ENCODE measurements at regions not wholly inside any gene's neighbourhood (a gene's known extent, or its start where the extent isn't known, plus 50 kb on each side); places are given as distances from the start of the nearest gene placed in this dataset.

- H4K8ac ChIP-seq (ENCODE audit: extremely low read depth, insufficient read depth, low read length), result no peak overlapping the region
- POLR2A ChIA-PET (ENCODE audit: partially characterized antibody), result interaction anchor here (0.6 kb wide), 1 partner anchor 171 kb away, joined by 3 read pairs; no protein-coding TSS in a partner anchor
These were observed 86.4 kb upstream of the TIAM2 start for GRCh38 chr6:154908723-154909122.

More at GRCh38 chr6:154908723-154909122, 86.4 kb upstream of the TIAM2 start:
- Histone ChIP-seq H2BK120ac (replicated peaks; ENCODE audit: low read depth, low read length) (no peak overlapping the region), H3K4ac (replicated peaks; ENCODE audit: insufficient read length, low read depth, low read length) (no peak overlapping the region), H2AK5ac (ENCODE audit: low read depth, low read length) (no peak overlapping the region), H3K18ac (ENCODE audit: extremely low read depth, low read length) (no peak overlapping the region), H2BK12ac (ENCODE audit: low read depth, low read length) (no peak overlapping the region), H3K4me2 (ENCODE audit: insufficient read depth in 1 of 2, low read depth in 2 of 2, low read length in 2 of 2) (no peak overlapping the region; a peak in 1 of 4 replicates), H4K91ac (replicated peaks; ENCODE audit: insufficient read length, low read length) (no peak overlapping the region), H2BK15ac (ENCODE audit: low read length) (no peak overlapping the region), H3K79me1 (ENCODE audit: low read depth, low read length) (no peaks in the 10 kb centered on the region), H3K23ac (ENCODE audit: insufficient read length) (no peak overlapping the region), H3K14ac (ENCODE audit: insufficient read length) (no peak overlapping the region), H3K4me1 (replicated peaks in 1 of 4; ENCODE audit: control insufficient read depth in 3 of 4, insufficient read depth in 4 of 4, low read length in 3 of 4) (peaks cover 0 to 7% (median 4%) of the 10 kb centered on the region in 4 experiments; a peak in 4 of 7 replicates), H2BK20ac (ENCODE audit: low read length) (no peak overlapping the region), H3K27me3 (replicated peaks in 1 of 4; ENCODE audit: control insufficient read depth in 3 of 4, extremely low read depth in 1 of 4, insufficient read depth in 3 of 4, low read length in 3 of 4) (no peaks in the 10 kb centered on the region), H2AFZ (ENCODE audit: low read length) (no peak overlapping the region), H3K4me3 (ENCODE audit: extremely low read depth in 1 of 4, insufficient read depth in 2 of 4, low read depth in 3 of 4, low read length in 4 of 4) (no peak overlapping the region), H4K20me1 (replicated peaks in 1 of 2; ENCODE audit: control insufficient read depth in 1 of 2, insufficient read depth in 2 of 2, low read length in 2 of 2) (no peaks in the 10 kb centered on the region), H3K79me2 (ENCODE audit: control insufficient read depth in 1 of 2, insufficient read depth in 2 of 2, low read length in 2 of 2) (no peaks in the 10 kb centered on the region), H3K27ac (ENCODE audit: low read depth, low read length) (no peak overlapping the region), H3K9ac (replicated peaks in 1 of 4; ENCODE audit: extremely low read depth in 1 of 4, low read depth in 3 of 4, low read length in 3 of 4) (no peak overlapping the region), H2BK5ac (ENCODE audit: low read depth, low read length) (no peak overlapping the region), H3K23me2 (ENCODE audit: low read depth, low read length) (no peaks in the 10 kb centered on the region), H3K56ac (replicated peaks; ENCODE audit: insufficient read length, low read depth, low read length) (no peak overlapping the region), H3K36me3 (ENCODE audit: control insufficient read depth in 2 of 4, insufficient read depth in 4 of 4, low read length in 3 of 4) (peaks cover 0 to 4% (median 0%) of the 10 kb centered on the region in 4 experiments; a peak in 1 of 8 replicates), H3K9me3 (ENCODE audit: insufficient read depth in 2 of 2, low read depth in 1 of 2, low read length in 1 of 2) (no peaks in the 10 kb centered on the region), H4K5ac (ENCODE audit: insufficient read length, low read depth, low read length) (no peak overlapping the region)
- DNase-seq (ENCODE audit: low read depth in 1 of 2, low spot score in 2 of 2) (no peak), FAIRE-seq (no peak)
- CTCF ChIA-PET (ENCODE audit: partially characterized antibody), result interaction anchor here (0.6 to 1.4 kb wide), 8 partner anchors 11 to 339 kb away, joined by 3 to 6 read pairs (median 3); no protein-coding TSS in a partner anchor
- TF ChIP-seq USF2 (IDR thresholded peaks at IDR 0.05; ENCODE audit: low read length), result no peak
- no peak for TF ChIP-seq GTF2F1 (IDR thresholded peaks at IDR 0.05; ENCODE audit: borderline replicate concordance, low read depth, low read length)
- TF ChIP-seq SIRT6 (IDR thresholded peaks at IDR 0.05; ENCODE audit: low read length), result no peak
- no peak for TF ChIP-seq CBX8 (IDR thresholded peaks at IDR 0.05; ENCODE audit: borderline replicate concordance, low read depth, low read length)
- TF ChIP-seq BACH1 (IDR thresholded peaks at IDR 0.05; ENCODE audit: low read length), result no peak
- TF ChIP-seq MAX (IDR thresholded peaks at IDR 0.05), result no peak

Measured in H1 (cell line).